Vagina (tissue), 2 donors: ENCODE measurements at regions not wholly inside any gene's neighbourhood (a gene's known extent, or its start where the extent isn't known, plus 50 kb on each side); places are given as distances from the start of the nearest gene placed in this dataset.

Experiments
- DNase-seq, 2 donors: peaks; one replicate each; pipeline ENCODE4 v3.0.0-alpha.2; 2017; ENCODE audit errors: extremely low spot score in 2 of 2
- H3K27ac ChIP-seq: fragments of 200-600 bp; sonication (generic); one replicate; pipeline ENCODE4 v1.5.1; 2019
- H3K27me3 ChIP-seq: fragments of 200-600 bp; sonication (generic); one replicate; pipeline ENCODE4 v1.5.1; 2019
- H3K36me3 ChIP-seq, 2 donors: fragments of 200-600 bp; sonication (generic); one replicate each; pipeline ENCODE4 v1.5.1; 2017 to 2019
- H3K4me1 ChIP-seq: fragments of 200-600 bp; sonication (generic); one replicate; pipeline ENCODE4 v1.5.1; 2019
- H3K4me3 ChIP-seq, 2 donors: fragments of 200-600 bp; sonication (generic); 1 replicate in 1 of 2; 2 replicates in 1 of 2; pipeline ENCODE4 v1.5.1; 2016 to 2019
- H3K9me3 ChIP-seq: fragments of 200-600 bp; sonication (generic); one replicate; pipeline ENCODE4 v1.5.1; 2019
- CTCF ChIP-seq, 3 experiments: fragments of 450-650 bp in 2 of 3; fragments of 200-600 bp in 1 of 3; sonication (generic) in 1 of 3; IDR thresholded peaks; one replicate each; pipeline ENCODE4 v1.5.1; 2017 to 2019; ENCODE audit warnings: antibody characterized with exemption in 3 of 3, mild to moderate bottlenecking in 2 of 3, moderate library complexity in 2 of 3
- POLR2A ChIP-seq, 2 donors: fragments of 450-650 bp; IDR thresholded peaks; one replicate each; pipeline ENCODE4 v1.6.1; 2017; ENCODE audit warnings: antibody characterized with exemption in 2 of 2, mild to moderate bottlenecking in 2 of 2, moderate library complexity in 2 of 2
- POLR2AphosphoS5 ChIP-seq, 2 donors: sonication (generic); formaldehyde crosslinking; IDR thresholded peaks; one replicate each; pipeline ENCODE4 v1.9.0; 2017; ENCODE audit warnings: antibody characterized with exemption in 2 of 2, mild to moderate bottlenecking in 2 of 2, low read depth in 1 of 2; ENCODE audit not compliant: insufficient read depth in 1 of 2
- intact Hi-C: fragments of 100-400 bp; cut with DNase I; formaldehyde crosslinking; loops from one replicate; pipeline ENCODE4 v1.15.1; 2023

- Histone ChIP-seq H3K4me3 (no peak overlapping the region), H3K27me3 (no peaks in the 10 kb centered on the region), H3K27ac (no peak overlapping the region), H3K9me3 (no peaks in the 10 kb centered on the region), H3K4me1 (peaks cover 6% of the 10 kb centered on the region), H3K36me3 (no peaks in the 10 kb centered on the region)
- TF ChIP-seq POLR2AphosphoS5 (IDR thresholded peaks at IDR 0.05; ENCODE audit: insufficient read depth in 1 of 2, low read depth in 1 of 2) (no peak), CTCF (IDR thresholded peaks at IDR 0.05) (no peak), POLR2A (IDR thresholded peaks at IDR 0.05) (no peak)
- peak in 1 of 2 donors; percentile 60 for DNase-seq
- intact Hi-C loops = no loop called here
Measured at GRCh38 chr3:23647706-23648258, 158.0 kb upstream of the UBE2E1 start.

- peak in 1 of 2 donors; percentile 85 for DNase-seq
- Histone ChIP-seq H3K4me3 (no peak overlapping the region), H3K27me3 (no peaks in the 10 kb centered on the region), H3K27ac (no peak overlapping the region), H3K9me3 (no peaks in the 10 kb centered on the region), H3K36me3 (no peaks in the 10 kb centered on the region), H3K4me1 (peaks cover 6% of the 10 kb centered on the region)
- intact Hi-C loops = no loop called here
- no peak for TF ChIP-seq POLR2AphosphoS5 (IDR thresholded peaks at IDR 0.05; ENCODE audit: insufficient read depth in 1 of 2, low read depth in 1 of 2)
- TF ChIP-seq POLR2A (IDR thresholded peaks at IDR 0.05) = no peak
- TF ChIP-seq CTCF (IDR thresholded peaks at IDR 0.05) = no peak
Measured at GRCh38 chr3:23648326-23648995, 157.3 kb upstream of the UBE2E1 start.

- H3K4me3 ChIP-seq = no peak overlapping the region
- peaks cover 6% of the 10 kb centered on the region for H3K4me1 ChIP-seq
- no peaks in the 10 kb centered on the region for H3K27me3 ChIP-seq
- no peak for TF ChIP-seq CTCF (IDR thresholded peaks at IDR 0.05)
- TF ChIP-seq POLR2AphosphoS5 (IDR thresholded peaks at IDR 0.05; ENCODE audit: insufficient read depth in 1 of 2, low read depth in 1 of 2) = no peak
- no peak for TF ChIP-seq POLR2A (IDR thresholded peaks at IDR 0.05)
- no peak for DNase-seq
- H3K36me3 ChIP-seq = no peaks in the 10 kb centered on the region
- intact Hi-C loops = no loop called here
- H3K9me3 ChIP-seq = no peaks in the 10 kb centered on the region
- no peak overlapping the region for H3K27ac ChIP-seq
Measured at GRCh38 chr3:23648996-23649395, 156.8 kb upstream of the UBE2E1 start.

GRCh38 chr3:23649448-23649847, 156.3 kb upstream of the UBE2E1 start:
- DNase-seq = peak in 1 of 2 donors; percentile 8
- H3K27ac ChIP-seq = no peak overlapping the region
- H3K9me3 ChIP-seq = no peaks in the 10 kb centered on the region
- peaks cover 6% of the 10 kb centered on the region for H3K4me1 ChIP-seq
- H3K4me3 ChIP-seq = no peak overlapping the region
- intact Hi-C loops = no loop called here
- no peak for TF ChIP-seq CTCF (IDR thresholded peaks at IDR 0.05)
- no peaks in the 10 kb centered on the region for H3K27me3 ChIP-seq
- H3K36me3 ChIP-seq = no peaks in the 10 kb centered on the region

- no peaks in the 10 kb centered on the region for H3K27me3 ChIP-seq
- no peaks in the 10 kb centered on the region for H3K9me3 ChIP-seq
- H3K4me3 ChIP-seq = no peak overlapping the region
- intact Hi-C loops = no loop called here
- no peaks in the 10 kb centered on the region for H3K36me3 ChIP-seq
- no peak for DNase-seq
- TF ChIP-seq CTCF (IDR thresholded peaks at IDR 0.05) (no peak), POLR2AphosphoS5 (IDR thresholded peaks at IDR 0.05; ENCODE audit: insufficient read depth in 1 of 2, low read depth in 1 of 2) (peak in 1 of 2 donors; percentile 73)
- H3K4me1 ChIP-seq = peaks cover 6% of the 10 kb centered on the region
- no peak overlapping the region for H3K27ac ChIP-seq
Measured at GRCh38 chr3:23650371-23651140, 155.2 kb upstream of the UBE2E1 start.
